Adrenal gland (tissue), 5 donors: ENCODE measurements at regions not wholly inside any gene's neighbourhood (a gene's known extent, or its start where the extent isn't known, plus 50 kb on each side); places are given as distances from the start of the nearest gene placed in this dataset.

Experiments
- POLR2A ChIP-seq, 2 donors: fragments of 450-650 bp; IDR thresholded peaks; one replicate each; pipeline ENCODE4 v1.6.1; 2017; ENCODE audit warnings: antibody characterized with exemption in 2 of 2, mild to moderate bottlenecking in 2 of 2, moderate library complexity in 1 of 2
- TF ChIP-seq, protein P1 (sequence below), 6 experiments: fragments of 450-650 bp in 4 of 6; fragments of 200-600 bp in 2 of 6; sonication (generic) in 1 of 6; IDR thresholded peaks; 1 replicate in 5 of 6; 2 replicates in 1 of 6; pipeline versions ENCODE4 v1.5.1 to v1.8.0; 2016 to 2021; ENCODE audit warnings: antibody characterized with exemption in 6 of 6, mild to moderate bottlenecking in 2 of 6, moderate library complexity in 1 of 6
- donor health status: DM: no; HTN: no; CAD: no.

DNA sequence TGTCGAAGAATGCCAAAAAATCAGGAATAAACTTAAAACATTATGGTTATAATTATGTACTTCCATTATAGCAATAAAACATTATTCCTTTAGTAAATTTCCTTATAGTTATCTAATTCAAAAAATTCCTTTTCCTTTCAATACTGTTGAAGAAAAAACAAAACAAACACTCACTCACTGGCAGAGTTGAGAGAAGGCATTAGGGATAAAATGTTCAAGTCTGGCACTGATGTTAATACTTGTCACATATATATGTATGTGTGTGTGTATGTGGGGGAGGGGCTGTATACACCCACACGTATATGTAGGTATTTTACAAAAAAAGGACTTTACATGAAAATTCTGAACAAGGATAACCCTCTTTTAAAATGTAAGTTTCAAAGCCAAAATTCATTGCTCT is 150.2 kb upstream of the MEOX2 start:
- TF ChIP-seq, protein P1, sequence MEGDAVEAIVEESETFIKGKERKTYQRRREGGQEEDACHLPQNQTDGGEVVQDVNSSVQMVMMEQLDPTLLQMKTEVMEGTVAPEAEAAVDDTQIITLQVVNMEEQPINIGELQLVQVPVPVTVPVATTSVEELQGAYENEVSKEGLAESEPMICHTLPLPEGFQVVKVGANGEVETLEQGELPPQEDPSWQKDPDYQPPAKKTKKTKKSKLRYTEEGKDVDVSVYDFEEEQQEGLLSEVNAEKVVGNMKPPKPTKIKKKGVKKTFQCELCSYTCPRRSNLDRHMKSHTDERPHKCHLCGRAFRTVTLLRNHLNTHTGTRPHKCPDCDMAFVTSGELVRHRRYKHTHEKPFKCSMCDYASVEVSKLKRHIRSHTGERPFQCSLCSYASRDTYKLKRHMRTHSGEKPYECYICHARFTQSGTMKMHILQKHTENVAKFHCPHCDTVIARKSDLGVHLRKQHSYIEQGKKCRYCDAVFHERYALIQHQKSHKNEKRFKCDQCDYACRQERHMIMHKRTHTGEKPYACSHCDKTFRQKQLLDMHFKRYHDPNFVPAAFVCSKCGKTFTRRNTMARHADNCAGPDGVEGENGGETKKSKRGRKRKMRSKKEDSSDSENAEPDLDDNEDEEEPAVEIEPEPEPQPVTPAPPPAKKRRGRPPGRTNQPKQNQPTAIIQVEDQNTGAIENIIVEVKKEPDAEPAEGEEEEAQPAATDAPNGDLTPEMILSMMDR (IDR thresholded peaks at IDR 0.05) = no peak
- no peak for TF ChIP-seq POLR2A (IDR thresholded peaks at IDR 0.05)
